IPS DF 4.7 (cell line): ENCODE measurements at regions not wholly inside any gene's neighbourhood (a gene's known extent, or its start where the extent isn't known, plus 50 kb on each side); places are given as distances from the start of the nearest gene placed in this dataset.

ENCODE experiments used
- DNase-seq: peaks from one replicate; pipeline ENCODE4 v3.0.0-alpha.2; 2013; ENCODE audit warnings: low spot score; ENCODE audit errors: extremely low read depth

DNA sequence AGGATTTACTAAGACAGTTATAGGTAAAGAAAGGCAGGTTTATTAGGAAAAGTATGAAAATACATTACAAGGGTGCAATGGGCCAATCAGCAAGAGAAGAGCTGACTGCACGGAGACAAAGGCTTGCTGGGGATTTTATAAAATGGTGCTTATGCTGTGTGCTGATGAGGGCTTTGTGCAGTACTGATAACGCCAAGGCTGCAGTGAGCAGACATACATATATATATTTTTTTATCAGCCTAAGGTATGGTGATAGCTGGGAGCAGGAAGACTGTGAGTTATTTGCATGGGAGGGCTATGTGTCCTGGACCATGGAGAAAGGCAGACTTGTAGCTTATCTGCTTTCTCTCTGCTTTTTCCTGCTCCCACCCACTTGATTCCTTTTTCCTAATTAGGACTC is 208.1 kb upstream of the ACTBL2 start:
- no peak for DNase-seq

DNA sequence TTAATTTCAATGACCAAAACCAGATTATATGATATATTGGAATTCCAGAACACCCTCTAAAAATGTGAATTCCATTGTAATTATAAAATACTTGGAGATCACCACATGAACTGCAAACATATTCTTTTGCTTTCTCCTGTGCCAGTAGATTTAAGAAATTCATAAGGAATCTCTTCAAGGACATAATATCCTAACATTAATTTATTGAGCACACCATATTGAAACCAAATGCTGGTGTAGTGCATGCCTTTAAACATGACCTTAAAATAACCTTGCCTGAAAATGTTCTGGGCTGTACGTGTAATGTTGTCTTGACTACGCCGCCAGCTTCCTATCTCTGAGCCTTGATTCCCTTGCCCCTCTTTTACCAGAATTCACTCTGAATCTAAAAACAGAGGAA is 205.0 kb upstream of the ACTBL2 start:
- DNase-seq: no peak

DNA sequence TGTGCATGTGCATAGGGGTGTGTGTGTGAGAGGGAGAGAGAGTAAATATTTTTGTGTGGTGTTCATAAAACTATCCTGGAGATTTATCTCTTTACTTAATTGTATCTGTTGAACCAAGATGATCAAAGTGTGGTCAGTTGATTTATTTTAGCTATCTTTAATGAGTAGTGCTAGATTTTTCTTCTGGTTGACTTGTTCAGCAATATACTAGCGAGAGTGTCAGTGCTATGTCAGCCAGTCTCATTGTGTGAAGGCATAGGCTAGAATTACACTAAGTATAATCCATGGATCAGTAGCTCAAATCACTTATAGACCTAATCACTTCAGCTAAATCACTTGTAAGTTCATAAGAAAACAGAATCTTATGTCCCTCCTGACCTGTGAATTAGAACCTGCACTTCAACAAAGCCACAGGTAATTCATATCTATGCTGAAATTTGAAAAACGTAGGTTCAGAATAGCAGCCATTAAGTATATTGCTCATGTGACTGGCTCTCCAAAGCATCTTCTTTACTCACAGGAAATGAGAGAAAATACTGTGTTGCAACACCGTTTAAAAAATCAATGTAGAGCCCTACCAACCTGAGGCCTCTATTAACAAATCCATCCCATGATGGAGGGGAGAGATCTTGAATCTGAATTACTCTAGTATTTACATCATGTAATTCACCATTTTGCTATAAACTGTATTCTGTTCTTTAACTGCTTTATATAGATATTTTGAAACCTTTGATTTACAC is 203.1 kb upstream of the ACTBL2 start:
- no peak for DNase-seq

DNA sequence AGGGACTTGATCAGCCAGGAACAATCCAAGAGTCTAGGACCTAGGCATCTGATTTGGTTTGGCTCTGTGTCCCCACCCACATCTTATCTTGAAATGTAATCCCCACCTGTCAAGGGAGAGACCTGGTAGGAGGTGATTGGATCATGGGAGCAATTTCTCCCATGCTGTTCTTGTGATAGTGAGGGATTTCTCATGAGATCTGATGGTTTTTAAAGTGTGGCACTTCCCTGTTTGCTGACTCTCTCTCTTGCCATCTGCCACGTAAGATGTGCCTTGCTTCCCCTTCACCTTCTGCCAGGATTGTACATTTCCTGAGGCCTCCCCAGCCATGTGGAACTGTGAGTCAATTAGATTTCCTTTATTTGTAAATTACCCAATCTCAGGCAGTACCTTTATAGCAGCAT is 201.7 kb upstream of the ACTBL2 start:
- DNase-seq: no peak

DNA sequence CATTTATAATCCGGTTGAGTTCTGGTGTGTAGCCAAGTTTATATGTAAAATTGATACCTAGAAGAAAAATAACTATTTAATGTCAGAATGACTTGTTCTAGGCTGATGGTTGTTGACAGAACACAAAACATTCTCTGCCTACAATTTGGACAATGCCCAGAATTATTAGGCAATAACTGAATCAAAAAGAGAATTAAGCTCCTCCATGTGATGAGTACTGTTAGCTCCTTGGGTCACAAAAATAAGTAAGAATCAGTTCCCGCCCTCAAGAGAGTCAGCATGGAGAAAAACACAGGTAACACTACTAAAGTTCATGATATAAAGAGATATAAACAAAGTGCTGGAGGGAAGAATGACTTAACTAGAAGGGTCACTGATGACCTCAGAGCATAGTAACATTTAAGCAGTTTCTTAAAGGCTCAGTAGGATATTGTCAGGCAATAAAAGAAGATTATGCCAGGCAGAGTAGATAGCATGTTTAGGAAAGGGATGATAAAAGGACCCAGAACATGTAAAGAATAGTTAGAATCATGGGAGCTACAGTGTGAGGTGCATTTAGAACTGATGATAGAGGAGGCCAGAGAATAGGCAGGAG is 200.5 kb upstream of the ACTBL2 start:
- no peak for DNase-seq

DNA sequence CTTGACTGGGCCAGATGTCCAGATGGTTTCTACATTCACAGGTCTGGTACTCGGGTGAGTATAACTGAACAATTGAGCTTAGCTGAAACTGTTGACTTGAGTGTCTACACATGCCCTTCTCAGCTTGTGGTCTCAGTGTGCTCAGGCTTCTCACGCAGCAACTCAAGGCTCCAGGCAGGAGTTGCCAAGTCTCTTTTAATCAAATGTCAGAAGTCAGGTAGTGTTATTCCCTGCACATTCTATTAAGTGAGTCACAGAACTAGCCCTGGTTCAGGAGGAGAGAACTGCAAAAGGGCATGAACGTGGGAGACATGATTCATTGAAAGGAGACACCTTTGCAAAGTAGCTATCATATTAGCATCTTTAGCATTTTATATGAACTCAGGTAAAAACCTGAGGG is 199.3 kb upstream of the ACTBL2 start:
- no peak for DNase-seq

DNA sequence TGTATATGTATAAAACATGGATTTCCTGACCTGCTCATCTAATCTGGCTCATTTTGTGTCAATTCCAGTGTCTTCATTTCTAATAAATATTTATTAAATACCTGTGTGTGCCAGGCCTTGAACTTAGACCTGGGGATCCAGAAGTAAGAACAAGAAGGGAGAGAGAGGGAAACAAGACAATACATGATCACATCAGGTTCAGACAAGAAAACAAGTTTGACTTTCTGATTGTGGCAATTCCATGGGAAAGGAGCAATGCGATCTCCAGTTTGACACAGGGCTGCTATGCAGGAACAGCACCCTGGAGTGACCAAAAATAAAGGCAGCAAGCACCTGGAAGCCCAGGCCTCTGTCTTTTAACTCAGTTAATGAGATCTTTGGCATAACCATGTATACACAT is 198.1 kb upstream of the ACTBL2 start:
- no peak for DNase-seq

DNA sequence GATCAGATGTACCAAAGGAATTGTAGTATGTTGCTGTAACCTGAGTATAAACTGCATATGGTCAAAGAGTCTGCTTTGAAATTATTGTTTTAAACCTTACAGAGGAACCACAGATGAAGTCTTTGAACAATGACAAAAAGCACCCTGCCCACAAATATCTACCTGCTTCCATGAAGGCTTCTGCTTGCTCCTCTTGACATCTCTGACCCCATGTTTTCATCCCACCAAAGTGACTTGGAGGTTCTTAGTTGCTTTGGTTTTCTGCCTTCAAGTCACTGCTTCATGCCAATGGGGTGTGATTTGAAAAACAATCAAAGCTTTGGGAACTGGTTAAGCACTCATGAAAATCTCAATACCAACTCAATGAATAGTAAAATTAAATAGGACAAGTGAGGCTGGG is 194.6 kb upstream of the ACTBL2 start:
- no peak for DNase-seq

DNA sequence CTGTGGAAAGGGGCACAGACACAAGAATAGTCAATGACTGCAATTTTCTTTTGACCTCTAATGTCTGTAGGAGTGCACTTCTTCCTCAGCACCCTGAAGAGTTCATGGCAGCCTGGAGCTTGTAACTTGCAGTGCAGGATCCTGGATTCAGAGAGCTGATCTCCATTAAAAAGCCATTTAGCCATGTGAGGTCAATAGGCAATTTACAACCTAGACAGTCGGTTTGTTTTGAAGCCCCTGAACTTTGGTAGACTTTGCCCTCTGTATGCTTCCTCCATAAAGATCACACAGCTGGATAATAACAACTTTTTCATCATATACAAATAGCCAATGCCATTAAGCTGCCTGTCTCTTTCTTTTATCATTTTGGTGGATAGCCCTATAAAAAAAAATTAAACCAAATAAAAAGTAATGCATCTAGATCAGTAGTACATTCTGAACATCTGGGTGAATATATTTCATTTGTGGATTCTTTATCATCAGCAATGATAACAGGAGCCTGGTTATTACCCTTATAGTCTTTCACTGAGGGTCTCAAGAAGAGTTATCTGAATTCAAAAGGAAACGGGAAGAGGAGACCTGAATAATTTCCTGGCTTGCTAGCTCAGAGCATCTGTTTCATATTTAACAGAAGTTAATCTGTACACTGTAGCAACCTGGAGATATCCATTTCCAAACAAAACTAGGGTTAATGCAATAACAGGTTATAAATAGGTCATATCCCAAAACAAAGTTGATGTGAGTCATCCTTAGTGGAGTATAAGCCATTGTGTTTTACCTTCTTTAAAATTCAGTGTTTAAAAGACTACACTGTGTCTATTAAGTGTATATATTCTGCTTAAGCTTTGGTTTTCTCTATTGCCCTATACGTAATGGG is 193.8 kb upstream of the ACTBL2 start:
- no peak for DNase-seq

DNA sequence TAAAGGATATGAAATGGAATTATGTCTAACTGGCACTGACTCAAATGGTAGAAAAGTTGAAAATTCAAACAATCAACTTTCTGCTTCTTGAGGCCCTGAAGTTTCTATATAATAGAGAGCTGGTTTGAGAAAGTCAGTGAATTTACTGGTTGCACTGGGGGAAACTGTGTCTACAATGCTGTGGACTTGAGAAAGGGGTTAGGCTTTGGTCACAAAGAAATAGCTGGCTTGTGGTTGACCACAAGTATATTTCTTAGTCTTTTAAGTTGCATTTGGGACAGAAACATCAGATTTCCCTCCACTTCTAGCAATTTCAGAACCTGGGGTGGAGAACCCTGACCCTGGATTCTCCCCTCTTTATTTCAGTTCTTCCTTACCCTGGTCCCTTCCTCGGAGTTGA is 192.6 kb upstream of the ACTBL2 start:
- no peak for DNase-seq

DNA sequence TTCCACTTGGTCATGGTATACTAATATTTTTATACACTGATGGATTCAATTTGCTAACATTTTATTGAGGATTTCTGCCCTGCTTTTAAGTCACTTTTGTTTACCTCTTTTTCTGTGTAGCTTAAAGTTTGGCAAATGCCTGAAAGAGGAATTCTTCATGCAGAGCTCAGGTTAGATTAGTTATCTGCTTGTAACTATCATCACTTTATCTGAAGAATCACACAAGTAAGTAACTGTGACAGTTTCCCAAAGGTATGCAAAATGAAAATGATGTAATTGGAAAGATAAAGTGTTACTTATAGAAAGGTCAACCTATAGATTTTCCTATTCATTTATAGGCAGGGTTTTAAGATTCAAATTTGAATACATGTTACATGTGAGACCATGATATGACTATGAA is 188.8 kb upstream of the ACTBL2 start:
- no peak for DNase-seq

DNA sequence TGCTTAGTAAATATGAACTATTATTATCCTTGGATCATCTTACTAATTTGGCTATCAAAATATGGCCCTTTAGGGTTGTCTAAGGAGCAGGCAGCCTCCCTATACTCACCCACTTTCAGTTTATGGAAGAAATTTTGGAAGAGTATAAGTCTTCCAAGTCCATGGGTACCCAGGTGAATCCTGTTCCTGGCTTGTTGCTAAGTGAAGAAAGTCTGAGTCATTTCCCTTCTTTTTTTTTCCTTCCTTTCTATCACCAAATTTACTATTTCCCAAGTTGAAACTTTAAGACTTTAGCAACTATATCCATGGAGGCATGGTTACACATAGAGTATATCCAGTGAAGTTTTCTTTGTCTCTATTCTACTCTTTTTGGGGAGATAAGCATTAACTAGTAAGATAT is 184.0 kb upstream of the ACTBL2 start:
- DNase-seq: no peak

DNA sequence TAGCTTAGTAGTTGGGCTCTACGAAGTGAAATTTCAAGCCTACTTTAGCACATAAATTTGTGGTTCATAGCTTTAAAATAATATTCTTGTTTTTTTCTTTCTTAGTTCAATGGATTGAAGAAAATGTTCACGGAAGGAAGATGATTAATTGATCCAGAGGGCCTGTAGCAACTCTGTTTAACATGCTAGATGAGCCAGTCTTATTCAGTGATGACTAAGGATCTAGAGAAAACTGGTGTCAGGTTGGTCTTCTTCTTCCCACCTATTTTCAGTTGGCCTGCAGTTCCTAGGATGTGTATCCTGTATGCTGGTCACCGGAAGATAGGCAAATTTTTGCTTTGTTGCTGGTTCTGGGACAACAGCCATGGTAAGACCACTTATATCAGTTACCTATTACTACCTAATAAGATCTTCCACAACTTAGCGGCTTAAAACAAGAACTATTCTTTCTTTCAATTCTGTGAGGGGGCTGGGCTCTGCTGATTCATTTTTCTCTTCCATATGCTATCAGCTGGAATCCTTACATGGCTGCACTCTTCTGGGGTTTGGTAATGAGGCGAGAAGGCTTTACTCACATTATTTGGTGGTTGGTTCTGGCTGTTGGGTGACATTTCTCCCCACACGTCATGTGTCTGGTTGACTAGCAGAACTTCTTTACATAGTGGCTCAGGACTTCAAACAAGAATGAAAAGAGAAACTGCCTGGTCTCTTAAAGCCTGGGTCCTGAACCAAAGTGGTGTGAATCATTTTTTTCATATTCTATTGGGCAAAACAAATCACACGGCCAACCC is 182.7 kb upstream of the ACTBL2 start:
- no peak for DNase-seq

DNA sequence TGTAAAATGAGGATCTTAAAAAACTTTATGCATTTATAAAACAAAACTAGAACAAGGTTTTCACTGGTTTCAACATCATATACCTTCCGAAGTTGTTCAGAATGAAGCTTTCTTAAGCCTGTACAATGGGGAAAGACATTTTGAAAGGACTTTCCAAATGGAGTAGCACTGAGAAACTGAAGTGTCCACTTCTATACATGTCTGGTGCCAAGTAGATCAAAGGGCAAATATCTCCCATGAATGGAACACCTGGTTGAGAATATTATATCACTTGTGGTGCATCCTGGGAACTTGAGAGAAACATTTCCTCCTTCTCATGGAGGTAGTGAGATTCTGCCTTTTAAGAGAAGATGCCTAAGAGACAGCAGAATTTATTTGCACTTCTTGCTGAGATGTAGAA is 182.1 kb upstream of the ACTBL2 start:
- DNase-seq: no peak

DNA sequence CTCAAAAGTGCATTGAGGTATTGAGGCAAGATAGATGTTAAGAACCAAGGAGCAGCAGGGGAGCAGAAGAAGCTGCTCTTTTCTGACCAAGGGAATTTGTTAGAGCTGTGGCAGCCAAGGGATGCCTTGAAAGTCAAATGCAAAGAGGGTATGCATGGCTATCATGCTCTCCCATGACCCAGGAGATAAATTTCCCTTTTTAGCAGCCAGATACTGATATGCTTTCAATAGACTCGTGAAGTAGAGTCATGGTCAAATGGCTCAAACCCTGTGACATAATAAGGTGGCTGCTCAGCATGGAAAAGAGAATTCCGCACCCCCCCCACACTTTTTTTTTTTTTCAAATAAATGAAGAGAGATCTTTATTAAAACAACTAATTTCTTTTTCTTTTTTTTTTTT is 180.9 kb upstream of the ACTBL2 start:
- DNase-seq: no peak

DNA sequence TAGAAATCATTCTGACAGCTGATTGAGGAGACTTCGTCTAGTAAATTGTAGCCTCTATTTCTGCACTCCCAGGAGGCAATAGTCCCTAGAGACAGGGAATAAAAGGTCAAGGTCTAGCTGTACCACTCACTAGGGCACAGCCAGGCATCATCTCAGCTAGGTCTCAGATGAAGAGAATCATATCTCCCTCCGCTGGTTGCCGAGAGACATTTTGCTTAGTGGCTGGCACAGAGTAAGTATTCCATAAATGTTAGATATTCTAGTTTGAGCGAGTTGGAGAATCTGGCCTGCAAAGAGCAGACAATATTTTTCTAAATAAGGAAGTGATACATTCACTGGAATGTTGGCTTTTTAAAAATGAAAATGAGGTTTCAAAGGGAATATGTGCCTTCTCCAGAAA is 180.4 kb upstream of the ACTBL2 start:
- no peak for DNase-seq

DNA sequence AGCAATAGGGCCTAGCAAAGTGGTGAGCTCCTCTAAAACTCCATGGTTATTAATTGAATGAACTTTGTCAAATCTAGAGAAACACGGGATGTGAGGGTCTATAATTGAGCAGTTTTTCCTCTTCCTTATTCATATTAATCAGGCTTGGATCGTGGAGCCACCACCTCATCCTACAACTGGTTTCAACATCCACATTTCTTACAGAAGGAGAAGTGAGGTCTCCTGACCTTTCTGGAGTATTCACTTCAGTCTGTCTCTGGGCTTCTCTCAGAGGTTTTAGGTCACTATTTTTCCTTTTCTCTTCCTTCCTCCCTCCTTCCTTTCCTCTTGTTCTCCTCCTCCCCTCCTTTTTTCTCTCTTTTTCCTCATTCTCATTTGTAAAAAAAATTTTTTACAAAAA is 177.3 kb upstream of the ACTBL2 start:
- DNase-seq: no peak

DNA sequence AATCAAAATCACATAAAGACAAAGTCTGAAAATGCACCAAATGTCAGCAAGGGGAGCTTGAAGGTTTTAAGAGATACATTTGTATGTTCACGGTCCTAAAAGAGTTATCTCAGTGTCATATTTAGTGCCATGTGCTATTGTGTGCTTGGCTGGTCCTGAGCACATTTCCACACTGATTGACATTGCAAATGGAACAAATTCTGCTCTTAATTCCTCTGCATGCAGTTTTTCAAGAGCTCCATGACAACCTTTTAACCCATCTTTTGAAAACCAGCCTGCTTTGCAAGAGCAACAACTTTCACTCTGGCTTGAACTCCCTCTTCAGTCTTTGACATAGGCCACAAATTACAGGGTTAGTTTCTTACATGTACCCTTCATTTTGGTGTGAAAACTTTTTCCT is 175.4 kb upstream of the ACTBL2 start:
- DNase-seq: no peak

DNA sequence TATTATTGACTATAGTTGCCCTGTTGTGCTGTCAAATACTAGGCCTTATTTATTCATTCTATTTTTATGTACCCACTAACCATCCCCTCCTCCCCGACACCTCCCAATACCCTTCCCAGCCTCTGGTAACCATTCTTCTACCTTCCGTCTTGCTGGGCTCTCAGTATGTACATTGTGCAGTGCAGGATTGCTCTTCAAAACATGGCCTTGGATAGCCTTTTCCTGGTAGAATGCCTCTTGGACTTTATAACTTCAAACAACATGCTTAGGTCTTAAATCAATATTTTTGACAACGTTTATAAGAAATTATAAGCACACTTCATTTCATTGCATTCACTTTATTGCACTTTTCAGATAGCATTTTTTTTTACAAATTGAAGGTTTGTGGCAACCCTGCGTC is 172.6 kb upstream of the ACTBL2 start:
- no peak for DNase-seq

DNA sequence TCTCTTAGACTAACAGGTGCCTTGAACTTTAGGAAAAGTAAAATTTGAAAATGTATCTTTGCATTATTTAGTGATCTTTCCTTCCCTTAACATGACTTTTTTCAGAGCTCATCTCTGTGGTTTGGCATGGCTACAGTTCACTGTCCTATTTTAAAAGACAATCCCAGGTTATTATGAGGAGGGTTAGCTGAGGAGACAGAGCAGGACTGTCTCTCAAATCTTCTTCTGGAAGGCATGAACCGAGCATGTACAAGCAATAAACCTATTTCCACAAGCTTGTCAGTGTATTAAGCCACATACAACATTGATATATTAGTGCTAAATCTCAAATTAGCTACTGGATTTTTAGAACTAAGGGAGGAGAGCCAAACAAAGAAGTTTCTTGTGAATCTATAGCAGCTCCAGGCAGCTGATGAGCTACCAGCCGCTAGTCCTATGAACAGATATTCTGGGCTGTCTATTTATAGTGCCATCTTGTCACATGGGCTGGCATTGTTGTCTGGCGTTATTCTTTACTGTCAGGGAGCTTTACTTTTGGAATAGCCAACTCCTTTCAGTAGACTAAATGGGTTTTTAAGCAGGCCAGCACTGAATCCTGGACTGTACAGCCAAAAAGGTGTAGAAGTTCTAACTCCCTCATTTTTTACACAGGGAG is 171.2 kb upstream of the ACTBL2 start:
- no peak for DNase-seq

DNA sequence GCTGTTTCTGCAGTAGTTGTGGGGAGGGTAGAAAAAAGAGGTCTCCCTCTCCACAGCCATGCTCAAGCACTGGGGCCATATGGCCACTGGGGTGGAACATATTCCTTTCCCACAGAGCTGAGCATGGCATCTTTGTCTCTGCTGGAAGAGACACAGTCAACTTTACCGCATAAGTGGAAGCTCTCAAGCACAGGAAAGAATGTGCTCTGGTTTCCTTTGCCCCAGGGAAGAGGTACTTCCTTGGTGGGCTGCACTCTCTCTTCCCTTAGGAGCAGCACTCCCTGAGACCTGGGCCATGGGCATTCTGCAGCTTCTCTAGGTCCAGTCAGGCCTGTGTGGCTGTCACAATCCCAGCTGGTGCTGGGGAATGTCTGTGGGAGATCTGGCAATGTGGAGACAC is 168.5 kb upstream of the ACTBL2 start:
- DNase-seq: no peak
